ENCODE measurements at regions not wholly inside any gene's neighbourhood (a gene's known extent, or its start where the extent isn't known, plus 50 kb on each side); places are given as distances from the start of the nearest gene placed in this dataset.
A peak's percentile ranks its signal among the peaks of the same experiment; 100 is the strongest.

- DNase-seq (ENCODE audit: low read depth): no peak
These were observed 951.3 kb downstream of the ADGRL2 start for GRCh38 chr1:82752046-82752445.

GRCh38 chr1:82733645-82734044 is 932.9 kb downstream of the ADGRL2 start:
- no peak for DNase-seq (ENCODE audit: low read depth)

- DNase-seq (ENCODE audit: low read depth): no peak
These were observed 930.5 kb downstream of the ADGRL2 start for GRCh38 chr1:82731216-82731615.

- no peak for DNase-seq (ENCODE audit: low read depth)
These were observed 927.5 kb downstream of the ADGRL2 start for GRCh38 chr1:82728206-82728605.

- DNase-seq (ENCODE audit: low read depth): no peak
These were observed 923.5 kb downstream of the ADGRL2 start for GRCh38 chr1:82724246-82724645.

GRCh38 chr1:82722608-82723007 is 921.9 kb downstream of the ADGRL2 start:
- no peak for DNase-seq (ENCODE audit: low read depth)

GRCh38 chr1:82721702-82722101 is 921.0 kb downstream of the ADGRL2 start:
- no peak for DNase-seq (ENCODE audit: low read depth)

- DNase-seq (ENCODE audit: low read depth): no peak
These were observed 918.1 kb downstream of the ADGRL2 start for GRCh38 chr1:82718719-82719419.

- no peak for DNase-seq (ENCODE audit: low read depth)
These were observed 909.4 kb downstream of the ADGRL2 start for GRCh38 chr1:82710091-82710490.

- DNase-seq (ENCODE audit: low read depth): no peak
These were observed 906.9 kb downstream of the ADGRL2 start for GRCh38 chr1:82707681-82708080.

- DNase-seq (ENCODE audit: low read depth): peak; percentile 13
These were observed 906.0 kb downstream of the ADGRL2 start for GRCh38 chr1:82706741-82707140.

- no peak for DNase-seq (ENCODE audit: low read depth)
These were observed 904.2 kb downstream of the ADGRL2 start for GRCh38 chr1:82704966-82705365.

- no peak for DNase-seq (ENCODE audit: low read depth)
These were observed 903.7 kb downstream of the ADGRL2 start for GRCh38 chr1:82704393-82704792.

GRCh38 chr1:82703951-82704350 is 903.2 kb downstream of the ADGRL2 start:
- DNase-seq (ENCODE audit: low read depth): no peak

- no peak for DNase-seq (ENCODE audit: low read depth)
These were observed 899.7 kb downstream of the ADGRL2 start for GRCh38 chr1:82700476-82700875.

- DNase-seq (ENCODE audit: low read depth): no peak
These were observed 897.2 kb downstream of the ADGRL2 start for GRCh38 chr1:82697965-82698364.

GRCh38 chr1:82695443-82695842 is 894.7 kb downstream of the ADGRL2 start:
- DNase-seq (ENCODE audit: low read depth): no peak

GRCh38 chr1:82690411-82690810 is 889.7 kb downstream of the ADGRL2 start:
- no peak for DNase-seq (ENCODE audit: low read depth)

GRCh38 chr1:82689217-82689616 is 888.5 kb downstream of the ADGRL2 start:
- no peak for DNase-seq (ENCODE audit: low read depth)

GRCh38 chr1:82686774-82687173 is 886.0 kb downstream of the ADGRL2 start:
- no peak for DNase-seq (ENCODE audit: low read depth)

GRCh38 chr1:82646888-82647287 is 846.2 kb downstream of the ADGRL2 start:
- DNase-seq (ENCODE audit: low read depth): no peak

- DNase-seq (ENCODE audit: low read depth): no peak
These were observed 845.6 kb downstream of the ADGRL2 start for GRCh38 chr1:82646336-82646735.

GRCh38 chr1:82644186-82644915 is 843.6 kb downstream of the ADGRL2 start:
- DNase-seq (ENCODE audit: low read depth): no peak

- no peak for DNase-seq (ENCODE audit: low read depth)
These were observed 839.6 kb downstream of the ADGRL2 start for GRCh38 chr1:82640352-82640751.
